Loucy (cell line): ENCODE measurements at regions not wholly inside any gene's neighbourhood (a gene's known extent, or its start where the extent isn't known, plus 50 kb on each side); places are given as distances from the start of the nearest gene placed in this dataset.

Source experiments
- EZH2phosphoT487 ChIP-seq: fragments of 200-600 bp; IDR thresholded peaks from 2 replicates; pipeline ENCODE4 v1.6.1; 2018; ENCODE audit warnings: antibody characterized with exemption, mild to moderate bottlenecking, moderate library complexity, borderline replicate concordance
- TF ChIP-seq, protein P1 (sequence below): fragments of 200-600 bp; sonication (generic); conservative IDR thresholded peaks from 2 replicates; pipeline ENCODE4 v1.5.1; 2014; ENCODE audit warnings: mild to moderate bottlenecking, antibody characterized with exemption, low read length

DNA sequence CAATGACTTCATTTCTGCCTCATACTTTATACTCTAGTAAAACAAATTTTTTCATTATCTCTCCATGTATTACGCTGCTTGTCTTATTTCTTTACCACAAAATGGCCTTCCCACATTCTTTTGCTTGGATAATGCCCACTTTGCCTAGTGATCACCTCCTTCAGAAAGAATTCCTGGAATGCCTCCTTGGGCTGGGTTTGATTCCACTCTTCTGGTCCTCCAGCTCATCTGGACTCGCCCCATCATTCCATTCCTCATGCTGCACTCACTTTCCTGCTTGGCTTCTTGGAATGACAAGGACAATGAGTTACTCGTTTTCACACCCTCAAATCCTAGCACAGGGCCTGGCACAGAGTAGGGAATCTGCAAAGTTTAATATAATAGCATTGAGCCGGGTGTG lies 475.1 kb upstream of the LARGE1 start:
- TF ChIP-seq, protein P1, sequence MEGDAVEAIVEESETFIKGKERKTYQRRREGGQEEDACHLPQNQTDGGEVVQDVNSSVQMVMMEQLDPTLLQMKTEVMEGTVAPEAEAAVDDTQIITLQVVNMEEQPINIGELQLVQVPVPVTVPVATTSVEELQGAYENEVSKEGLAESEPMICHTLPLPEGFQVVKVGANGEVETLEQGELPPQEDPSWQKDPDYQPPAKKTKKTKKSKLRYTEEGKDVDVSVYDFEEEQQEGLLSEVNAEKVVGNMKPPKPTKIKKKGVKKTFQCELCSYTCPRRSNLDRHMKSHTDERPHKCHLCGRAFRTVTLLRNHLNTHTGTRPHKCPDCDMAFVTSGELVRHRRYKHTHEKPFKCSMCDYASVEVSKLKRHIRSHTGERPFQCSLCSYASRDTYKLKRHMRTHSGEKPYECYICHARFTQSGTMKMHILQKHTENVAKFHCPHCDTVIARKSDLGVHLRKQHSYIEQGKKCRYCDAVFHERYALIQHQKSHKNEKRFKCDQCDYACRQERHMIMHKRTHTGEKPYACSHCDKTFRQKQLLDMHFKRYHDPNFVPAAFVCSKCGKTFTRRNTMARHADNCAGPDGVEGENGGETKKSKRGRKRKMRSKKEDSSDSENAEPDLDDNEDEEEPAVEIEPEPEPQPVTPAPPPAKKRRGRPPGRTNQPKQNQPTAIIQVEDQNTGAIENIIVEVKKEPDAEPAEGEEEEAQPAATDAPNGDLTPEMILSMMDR: no peak
- TF ChIP-seq EZH2phosphoT487: no peak
